K562 (cell line): ENCODE measurements at regions not wholly inside any gene's neighbourhood (a gene's known extent, or its start where the extent isn't known, plus 50 kb on each side); places are given as distances from the start of the nearest gene placed in this dataset.

Experiments used
- ATAC-seq: fragments of 200-7000 bp; cut with Tn5 transposase; 3 replicates; pipeline ENCODE4 v1.9.1; 2020; ENCODE audit warnings: moderate library complexity
- BruUV-seq: library from RNA; stranded (reverse); fragments of 400-500 nt; replicated peaks from 2 replicates; lab custom pipeline; 2021; lab: Mats Ljungman, UMichigan
- CTCF ChIA-PET: fragments of 300-600 bp; formaldehyde crosslinking; extraction: SDS; loops from one replicate; lab custom pipeline; 2021; ENCODE audit warnings: low intra/inter-chr PET ratio; lab: Yijun Ruan, JAX
- POLR2A ChIA-PET: fragments of 300-600, 350-650 bp; sonication (Branson Sonifier 250); formaldehyde crosslinking; extraction: SDS; loops from one replicate; lab custom pipeline; 2021; ENCODE audit warnings: antibody characterized with exemption, inconsistent platforms; lab: Yijun Ruan, JAX
- DNase-seq, 4 experiments: peaks; one replicate each; pipeline versions ENCODE4 v3.0.0 to v3.0.0-alpha.2; 2011 to 2018; ENCODE audit warnings: low spot score in 3 of 4, mixed read lengths in 3 of 4; ENCODE audit errors: extremely low read depth in 1 of 4
- FAIRE-seq: peaks from 2 replicates; lab custom pipeline; 2011; peaks lifted over from hg19 to GRCh38; lab: Jason Lieb, UNC
- H2AFZ ChIP-seq: 2 replicates; pipeline ENCODE4 v1.6.0; 2011; ENCODE audit warnings: low read depth, low read length, control low read depth, inconsistent platforms
- H3K27ac ChIP-seq: fragments of 200-600 bp; 3 replicates; pipeline ENCODE4 v1.8.0; 2011; ENCODE audit warnings: low read depth, mild to moderate bottlenecking, control low read depth, inconsistent platforms, low read length, moderate library complexity, mixed read lengths; ENCODE audit errors: extremely low read depth
- H3K27me3 ChIP-seq, 2 experiments: fragments of 300-600 bp in 1 of 2; 2 replicates in 1 of 2; 3 replicates in 1 of 2; pipeline versions ENCODE4 v1.6.0 to v1.8.0; 2011; ENCODE audit warnings: inconsistent platforms in 2 of 2, low read length in 2 of 2, mild to moderate bottlenecking in 1 of 2, mixed read lengths in 1 of 2, moderate library complexity in 1 of 2; ENCODE audit not compliant: control insufficient read depth in 2 of 2, insufficient read depth in 2 of 2
- H3K36me3 ChIP-seq: fragments of 300-600 bp; 3 replicates; pipeline ENCODE4 v1.8.0; 2011; ENCODE audit warnings: mild to moderate bottlenecking, low read length, inconsistent platforms; ENCODE audit not compliant: control insufficient read depth, insufficient read depth
- H3K4me1 ChIP-seq, 2 experiments: fragments of 200-600 bp in 1 of 2; replicated peaks in 1 of 2; 2 replicates in 1 of 2; 3 replicates in 1 of 2; pipeline versions ENCODE4 v1.5.1 to v1.8.0; 2011; ENCODE audit warnings: inconsistent platforms in 2 of 2, low read length in 2 of 2, mild to moderate bottlenecking in 1 of 2, mixed read lengths in 1 of 2, moderate library complexity in 1 of 2; ENCODE audit not compliant: control insufficient read depth in 2 of 2, insufficient read depth in 2 of 2
- H3K4me2 ChIP-seq: 2 replicates; pipeline ENCODE4 v1.6.1; 2011; ENCODE audit warnings: low read length, control low read depth, inconsistent platforms, mixed read lengths; ENCODE audit not compliant: insufficient read depth
- H3K4me3 ChIP-seq: fragments of 200-600 bp; sonication (generic), shearing (Covaris generic); 2 replicates; pipeline ENCODE4 v1.5.1; 2016; ENCODE audit warnings: control low read depth, inconsistent platforms
- H3K79me2 ChIP-seq: fragments of 200-600 bp; 3 replicates; pipeline ENCODE4 v1.8.0; 2011; ENCODE audit warnings: low read length, inconsistent platforms; ENCODE audit not compliant: control insufficient read depth, insufficient read depth
- H3K9ac ChIP-seq, 2 experiments: 2 replicates each; pipeline versions ENCODE4 v1.6.0 to v1.6.1; 2011; ENCODE audit warnings: low read depth in 2 of 2, low read length in 2 of 2, control low read depth in 1 of 2, inconsistent platforms in 1 of 2, mild to moderate bottlenecking in 1 of 2, mixed read lengths in 1 of 2; ENCODE audit not compliant: insufficient read depth in 1 of 2
- H3K9me1 ChIP-seq: one replicate; pipeline ENCODE4 v1.6.0; 2011; ENCODE audit warnings: inconsistent platforms, mild to moderate bottlenecking, low read length, moderate library complexity; ENCODE audit not compliant: control insufficient read depth, insufficient read depth
- H3K9me3 ChIP-seq: replicated peaks from 2 replicates; pipeline ENCODE4 v1.5.1; 2011; ENCODE audit warnings: low read depth, low read length, inconsistent platforms; ENCODE audit not compliant: control insufficient read depth, insufficient read depth
- H4K20me1 ChIP-seq: replicated peaks from 2 replicates; pipeline ENCODE4 v1.6.1; 2011; ENCODE audit warnings: low read length, inconsistent platforms, mixed read lengths; ENCODE audit not compliant: control insufficient read depth, insufficient read depth
- CHD2 ChIP-seq: IDR thresholded peaks from 2 replicates; pipeline ENCODE4 v1.6.1; 2011; ENCODE audit warnings: low read depth, low read length
- CREBBP ChIP-seq: IDR thresholded peaks from one replicate; pipeline ENCODE4 v1.6.1; 2012; ENCODE audit warnings: low read depth, mild to moderate bottlenecking, control low read depth, inconsistent platforms, low read length
- ERF ChIP-seq: fragments of 450-650 bp; formaldehyde crosslinking; IDR thresholded peaks from 2 replicates; pipeline ENCODE4 v1.4.0; 2020; ENCODE audit warnings: mild to moderate bottlenecking, mixed read lengths
- FOXO4 ChIP-seq: fragments of 450-650 bp; formaldehyde crosslinking; IDR thresholded peaks from 2 replicates; pipeline ENCODE4 v1.4.0; 2020; ENCODE audit warnings: mild to moderate bottlenecking, moderate library complexity
- GABPA ChIP-seq: fragments of 200-800 bp; sonication (Bioruptor generic); conservative IDR thresholded peaks from 2 replicates; pipeline ENCODE4 v1.6.1; 2016; ENCODE audit warnings: low read depth, missing genetic modification characterization, missing compliant biosample characterization
- HDGF ChIP-seq: fragments of 450-650 bp; IDR thresholded peaks from 2 replicates; pipeline ENCODE4 v1.6.1; 2016
- L3MBTL2 ChIP-seq: fragments of 450-650 bp; IDR thresholded peaks from 2 replicates; pipeline ENCODE4 v1.6.1; 2016; ENCODE audit warnings: mild to moderate bottlenecking, moderate library complexity
- POLR2AphosphoS2 ChIP-seq: IDR thresholded peaks from 2 replicates; pipeline ENCODE4 v1.6.1; 2012; ENCODE audit warnings: low read length, improper control_type of control experiment
- ZNF133 ChIP-seq: fragments of 250-450 bp; sonication (Bioruptor Pico); IDR thresholded peaks from 2 replicates; pipeline ENCODE4 v1.4.0; 2020; ENCODE audit warnings: mild to moderate bottlenecking
- ZNF436 ChIP-seq: fragments of 250-450, 450-650 bp; sonication (Bioruptor Pico); formaldehyde crosslinking; IDR thresholded peaks from 2 replicates; pipeline ENCODE4 v1.7.0; 2020; ENCODE audit warnings: mild to moderate bottlenecking
- ZNF449 ChIP-seq: fragments of 250-450 bp; sonication (Bioruptor Pico); IDR thresholded peaks from 2 replicates; pipeline ENCODE4 v1.8.0; 2022; ENCODE audit warnings: moderate library complexity, mild to moderate bottlenecking, inconsistent platforms
- WGBS: fragments of 100-300 bp; shearing (Covaris generic); methylation state at CpG from one replicate; pipeline ENCODE4 v1.1.6; 2016; ENCODE audit warnings: low coverage, mixed read lengths; ENCODE audit not compliant: insufficient coverage; ENCODE audit errors: missing lambda C conversion rate; 5-methylcytosine and 5-hydroxymethylcytosine counted together
- in situ Hi-C: fragments of 300-500 bp; cut with MboI; formaldehyde crosslinking; loops from 4 replicates; pipeline ENCODE4 v1.15.0; 2018; ENCODE audit warnings: inconsistent platforms, mixed read lengths
- intact Hi-C: fragments of 100-400 bp; cut with micrococcal nuclease; formaldehyde crosslinking; loops from 2 replicates; pipeline ENCODE4 v1.14.2; 2022
- TF ChIP-seq, protein P1 (sequence below): fragments of 200-800 bp; sonication (Bioruptor generic); IDR thresholded peaks from 2 replicates; pipeline ENCODE4 v1.6.1; 2017; ENCODE audit warnings: missing genetic modification characterization, missing compliant biosample characterization

- TF ChIP-seq POLR2AphosphoS2 (no peak), FOXO4 (CRISPR knock-in tag) (no peak)
Measured at GRCh38 chr17:79356839-79357447, 253.9 kb downstream of the RBFOX3 start (continued).

- H3K27me3 ChIP-seq = peaks cover 3 to 40% of the 10 kb centered on the region in 2 experiments; a peak in 4 of 5 replicates
- H3K79me2 ChIP-seq = no peaks in the 10 kb centered on the region
- in situ Hi-C loops = no loop called here
- FAIRE-seq = no peak
- 2% methylated on average over 12 of the region's 12 CpGs for WGBS
- H3K4me1 ChIP-seq = no peaks in the 10 kb centered on the region
- no peak for DNase-seq
- H3K9ac ChIP-seq = no peak overlapping the region
- no peaks in the 10 kb centered on the region for H3K9me1 ChIP-seq
- H3K4me3 ChIP-seq = no peak overlapping the region
- H2AFZ ChIP-seq = no peak overlapping the region
- intact Hi-C loops = no loop called here
- H3K36me3 ChIP-seq = no peaks in the 10 kb centered on the region
- ATAC-seq = no peak
- TF ChIP-seq ZNF133 (CRISPR knock-in tag) = no peak
- no peak for TF ChIP-seq CREBBP
- no peak for TF ChIP-seq HDGF
- no peak for TF ChIP-seq CHD2
- no peak for TF ChIP-seq ERF (CRISPR knock-in tag)
- TF ChIP-seq ZNF436 = no peak
- TF ChIP-seq, protein P1, sequence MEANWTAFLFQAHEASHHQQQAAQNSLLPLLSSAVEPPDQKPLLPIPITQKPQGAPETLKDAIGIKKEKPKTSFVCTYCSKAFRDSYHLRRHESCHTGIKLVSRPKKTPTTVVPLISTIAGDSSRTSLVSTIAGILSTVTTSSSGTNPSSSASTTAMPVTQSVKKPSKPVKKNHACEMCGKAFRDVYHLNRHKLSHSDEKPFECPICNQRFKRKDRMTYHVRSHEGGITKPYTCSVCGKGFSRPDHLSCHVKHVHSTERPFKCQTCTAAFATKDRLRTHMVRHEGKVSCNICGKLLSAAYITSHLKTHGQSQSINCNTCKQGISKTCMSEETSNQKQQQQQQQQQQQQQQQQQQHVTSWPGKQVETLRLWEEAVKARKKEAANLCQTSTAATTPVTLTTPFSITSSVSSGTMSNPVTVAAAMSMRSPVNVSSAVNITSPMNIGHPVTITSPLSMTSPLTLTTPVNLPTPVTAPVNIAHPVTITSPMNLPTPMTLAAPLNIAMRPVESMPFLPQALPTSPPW (CRISPR knock-in tag) = no peak
- no peak for TF ChIP-seq L3MBTL2
- TF ChIP-seq GABPA (tag) = no peak
- TF ChIP-seq ZNF449 = no peak
- no peaks in the 10 kb centered on the region; the same call in none of the 2 replicates for H4K20me1 ChIP-seq
- ChIA-PET POLR2A (interaction anchor here (0.6 to 1.1 kb wide), 2 partner anchors 12 to 81 kb away, joined by 3 to 4 read pairs; no protein-coding TSS in a partner anchor), CTCF (no interaction called here)
- BruUV-seq = no TSS peak
- H3K9me3 ChIP-seq = no peaks in the 10 kb centered on the region
- H3K4me2 ChIP-seq = no peak overlapping the region
- no peak overlapping the region for H3K27ac ChIP-seq
Measured at GRCh38 chr17:79355165-79355564, 255.7 kb downstream of the RBFOX3 start.
